CD4-positive, alpha-beta T cell treated with Interleukin-6 at 100 ng/mL for 8 hours (primary cell): ENCODE measurements at regions not wholly inside any gene's neighbourhood (a gene's known extent, or its start where the extent isn't known, plus 50 kb on each side); places are given as distances from the start of the nearest gene placed in this dataset.

Experiments used
- DNase-seq: peaks from one replicate; pipeline ENCODE4 v3.0.0-alpha.2; 2020; ENCODE audit warnings: mixed read lengths, low spot score

DNA sequence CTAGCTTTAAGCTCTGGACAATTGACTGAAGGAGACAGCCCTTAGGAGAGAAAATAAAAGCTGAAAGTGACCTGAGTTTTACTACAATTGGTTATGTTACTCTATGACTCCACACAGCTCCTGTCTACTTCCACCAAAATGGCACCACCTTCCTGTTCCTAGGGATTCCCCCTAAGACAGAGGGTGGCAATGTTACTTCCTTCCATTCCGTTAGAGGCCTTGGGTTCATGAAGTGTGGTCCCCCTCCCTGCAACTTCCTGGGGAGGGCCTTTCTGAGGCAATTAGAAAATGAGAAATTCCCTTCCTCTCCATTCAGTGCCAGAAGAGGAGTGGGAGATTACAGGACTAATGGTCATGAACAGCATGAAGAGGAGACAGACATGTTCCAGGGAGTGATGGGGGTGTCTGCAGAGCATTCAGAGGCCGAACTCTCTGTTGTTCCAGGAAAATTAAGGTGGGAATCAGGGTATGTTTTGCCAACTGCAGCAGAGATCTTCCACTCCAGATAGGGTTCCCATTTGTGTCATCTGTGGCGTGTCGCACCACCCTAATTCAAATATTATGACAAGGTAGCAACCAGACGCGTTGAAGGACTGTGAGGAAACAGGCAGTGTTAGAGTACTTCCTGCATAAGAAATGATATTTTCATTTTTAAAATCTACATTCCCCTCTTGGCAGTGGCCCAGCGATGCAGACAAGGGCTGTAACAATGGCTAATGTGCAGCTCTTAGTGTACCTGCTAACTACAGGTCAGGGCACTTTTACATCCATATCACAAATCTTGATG is 53.1 kb upstream of the TRIM67 start:
- DNase-seq = no peak

GRCh38 chr1:231107600-231108326 is 54.1 kb upstream of the TRIM67 start:
- no peak for DNase-seq

- DNase-seq = no peak
Measured at GRCh38 chr1:231107151-231107550, 54.7 kb upstream of the TRIM67 start.

DNA sequence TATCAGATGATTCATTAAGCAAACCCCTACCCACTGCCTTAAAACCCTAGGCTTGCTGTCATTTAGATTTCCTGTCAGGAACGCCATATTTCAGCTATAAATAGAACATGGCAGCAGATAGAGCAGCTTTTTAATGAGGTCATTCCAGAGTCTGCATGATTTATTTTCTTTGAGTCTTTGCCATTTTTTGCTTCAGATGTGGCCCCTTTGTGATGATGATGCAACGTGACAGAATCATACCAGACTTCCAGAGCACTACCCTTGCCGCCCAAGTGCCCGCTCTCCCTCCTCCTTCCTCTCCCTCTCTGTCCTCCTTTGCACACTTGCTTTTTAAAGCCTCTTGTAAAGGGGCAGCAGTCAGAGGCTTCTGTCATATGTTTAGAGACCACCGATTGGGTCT is 55.5 kb upstream of the TRIM67 start:
- DNase-seq = no peak

DNA sequence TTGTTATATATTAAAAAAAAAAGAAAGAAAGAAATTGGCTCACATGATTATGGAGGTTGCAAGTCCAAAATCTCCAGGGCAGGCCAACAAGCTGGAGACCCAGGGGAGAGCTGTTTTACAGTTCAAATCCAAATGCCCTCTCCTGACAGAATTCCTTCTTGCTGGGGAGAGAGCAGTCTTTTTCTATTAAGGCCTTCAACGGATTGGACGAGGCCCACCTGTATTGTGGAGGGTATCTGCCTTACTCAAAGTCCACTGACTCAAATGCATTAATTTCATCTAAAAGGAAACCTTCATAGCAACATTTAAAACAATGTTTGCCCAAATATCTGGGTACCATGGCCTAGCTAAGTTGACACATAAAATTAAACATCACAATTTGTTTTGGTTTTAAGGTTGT is 56.9 kb upstream of the TRIM67 start:
- no peak for DNase-seq

DNA sequence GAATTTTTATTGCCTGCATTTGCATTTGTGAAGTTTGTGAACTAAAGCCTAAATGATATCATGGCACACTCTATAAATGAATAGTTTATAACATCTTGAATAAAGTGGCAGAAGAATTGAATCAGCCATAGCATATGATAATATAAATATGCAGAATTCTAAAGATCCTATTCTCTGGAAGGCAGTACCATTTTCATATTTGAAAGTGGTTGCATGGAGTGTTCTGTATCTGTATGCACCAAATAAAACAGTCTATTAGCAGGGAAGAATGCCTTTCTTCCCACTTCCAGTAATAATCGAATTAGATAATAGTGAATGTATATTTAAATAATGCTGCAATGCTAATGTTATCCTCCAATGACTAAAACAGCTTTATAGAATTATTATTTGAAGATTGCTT is 57.9 kb upstream of the TRIM67 start:
- no peak for DNase-seq

DNA sequence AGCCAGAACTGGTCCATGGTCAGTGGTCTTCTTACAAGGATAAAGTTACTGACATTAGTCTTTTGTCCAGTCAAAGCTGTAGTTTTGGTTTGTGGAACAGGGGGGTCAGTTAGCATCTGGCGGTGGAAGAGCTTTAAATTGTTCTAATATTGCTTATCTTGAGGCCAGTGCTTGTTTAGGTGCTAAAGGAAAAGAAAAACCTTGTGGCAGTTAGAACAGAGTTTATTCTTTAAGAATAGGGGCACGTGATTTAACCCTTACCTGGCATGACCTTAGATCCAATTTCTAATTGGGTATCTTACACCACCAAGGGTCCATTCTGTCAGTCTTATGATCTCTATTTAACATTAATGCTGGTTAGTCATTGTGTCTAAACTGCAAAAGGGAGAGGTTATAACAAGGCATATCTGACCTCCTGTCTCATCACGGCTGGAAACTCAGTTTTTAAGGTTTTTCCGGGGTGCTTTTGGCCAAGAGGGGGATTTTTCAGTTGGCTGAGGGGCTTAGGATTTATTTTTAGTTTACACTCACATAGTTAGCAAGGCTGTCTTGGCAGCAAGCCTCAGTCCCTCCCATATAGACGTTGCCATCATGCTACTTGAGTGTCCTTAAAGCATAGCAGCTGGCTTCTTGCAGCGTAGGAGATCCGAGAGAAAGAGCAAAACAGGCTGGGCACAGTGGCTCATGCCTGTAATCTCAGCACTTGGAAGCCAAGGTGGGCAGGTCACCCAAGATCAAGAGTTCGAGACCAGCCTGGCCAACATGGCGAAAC is 60.1 kb upstream of the FAM89A start:
- no peak for DNase-seq

- no peak for DNase-seq
Measured at GRCh38 chr1:231099311-231099710, 59.3 kb upstream of the FAM89A start.

DNA sequence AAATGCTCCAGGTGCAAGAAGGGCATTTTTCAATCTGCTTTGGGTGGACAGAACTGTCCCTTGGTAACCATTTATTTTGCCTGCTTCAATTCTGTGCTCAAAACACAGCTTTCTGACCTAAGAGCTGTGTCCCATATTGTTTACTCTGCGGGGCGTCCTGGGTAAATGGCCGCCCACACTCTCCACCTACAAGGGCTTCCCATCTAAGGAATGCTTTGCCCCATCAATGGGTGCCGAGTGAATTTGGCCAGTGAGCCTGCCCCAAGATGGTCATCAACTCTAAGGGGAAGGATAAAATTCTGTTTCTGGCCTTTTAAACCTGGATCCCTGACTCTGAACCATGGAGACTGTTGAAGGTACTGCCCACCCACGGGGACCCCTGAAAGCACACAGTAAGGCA is 55.5 kb upstream of the FAM89A start:
- no peak for DNase-seq

DNA sequence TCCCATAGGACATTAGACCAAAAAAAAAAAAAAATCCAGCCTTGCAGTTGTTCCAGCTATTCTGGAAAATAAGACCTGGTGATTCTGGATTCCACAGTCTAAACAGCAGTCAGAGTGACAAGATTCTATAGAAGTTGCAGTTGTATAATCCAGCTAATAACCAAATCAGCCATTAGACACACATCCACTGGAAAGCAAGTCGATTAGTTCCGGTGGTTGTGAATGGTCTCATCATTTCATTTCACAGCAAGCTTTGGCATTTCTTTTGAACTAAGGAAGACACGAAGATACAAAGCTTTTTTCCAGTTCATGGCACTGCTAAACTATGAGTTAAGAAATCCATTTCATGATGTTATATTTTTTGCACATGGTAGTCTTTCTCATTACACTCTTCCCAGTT is 54.4 kb upstream of the FAM89A start:
- no peak for DNase-seq

GRCh38 chr1:231093156-231093922 is 53.3 kb upstream of the FAM89A start:
- no peak for DNase-seq

DNA sequence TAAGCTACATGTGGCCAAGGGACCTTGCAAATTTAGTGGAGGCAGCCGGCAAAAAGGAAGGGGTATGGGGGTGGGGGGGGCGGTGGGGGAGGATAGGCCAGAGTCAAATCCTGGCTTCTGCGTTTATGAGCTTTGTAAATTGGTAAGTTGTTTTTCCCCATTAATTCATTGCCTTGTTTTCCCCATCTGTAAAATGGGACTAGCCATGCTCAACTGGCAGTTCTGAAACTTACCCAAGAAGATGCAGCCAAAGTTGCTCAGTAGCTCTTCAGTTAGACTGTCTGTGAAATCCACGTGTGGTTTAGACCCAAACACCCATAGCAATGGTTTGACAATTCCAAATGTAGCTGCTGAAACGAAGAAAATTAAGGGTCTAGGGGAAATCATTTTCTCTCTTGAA is 52.3 kb upstream of the FAM89A start:
- DNase-seq = no peak

DNA sequence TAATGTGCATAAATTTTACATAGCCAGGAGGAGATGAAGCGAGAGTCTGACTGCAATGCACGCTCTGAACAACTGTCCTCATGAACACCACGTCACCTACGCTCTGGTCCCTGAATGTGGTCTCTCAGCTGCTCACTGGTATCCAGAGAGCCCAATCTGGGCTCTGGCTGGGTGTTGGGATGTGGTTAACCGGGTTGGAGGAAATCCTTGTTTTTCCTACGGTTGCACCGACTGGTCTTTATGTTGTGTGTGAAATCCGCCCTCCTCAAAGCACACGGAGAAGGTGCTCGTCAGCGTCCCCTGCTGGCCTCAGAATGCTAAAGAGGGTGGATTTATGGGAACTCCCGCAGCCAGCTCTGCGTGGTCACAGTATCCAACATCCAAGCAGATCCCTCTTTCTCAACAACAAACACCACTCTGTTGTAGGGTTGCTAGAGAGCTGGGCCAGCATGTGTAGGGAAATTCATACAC is 51.8 kb upstream of the FAM89A start:
- DNase-seq = peak; percentile 11

DNA sequence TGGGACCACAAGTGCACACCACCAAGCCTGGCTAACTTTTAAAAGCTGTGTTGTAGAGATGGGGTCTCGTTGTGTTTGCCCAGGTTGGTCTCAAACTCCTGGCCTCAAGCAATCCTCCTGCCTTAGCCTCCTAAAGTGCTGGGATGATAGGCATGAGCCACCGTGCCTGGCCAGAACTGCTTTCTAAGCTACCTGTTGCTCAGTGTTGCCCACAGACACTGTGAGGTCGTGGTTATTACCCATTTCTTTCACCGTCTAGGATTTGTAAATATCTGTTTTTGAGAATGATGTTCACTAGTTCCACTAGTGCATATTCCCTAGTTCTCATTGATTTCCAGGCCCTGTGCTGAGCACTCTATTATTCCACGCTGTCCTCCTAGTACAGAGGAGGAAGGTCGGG is 51.4 kb upstream of the FAM89A start:
- DNase-seq = no peak
